ENCODE measurements at regions not wholly inside any gene's neighbourhood (a gene's known extent, or its start where the extent isn't known, plus 50 kb on each side); places are given as distances from the start of the nearest gene placed in this dataset.

GRCh38 chr3:26256224-26256623 lies 366.3 kb upstream of the LRRC3B start:
- no peak for TF ChIP-seq CTCF (IDR thresholded peaks at IDR 0.05)
- TF ChIP-seq POLR2A (IDR thresholded peaks at IDR 0.05), result no peak
- TF ChIP-seq POLR2AphosphoS5 (IDR thresholded peaks at IDR 0.05), result no peak
- TF ChIP-seq EP300 (IDR thresholded peaks at IDR 0.05), result no peak

Data from stomach (tissue), 4 donors.